Thyroid gland (tissue), 4 donors: ENCODE measurements at regions not wholly inside any gene's neighbourhood (a gene's known extent, or its start where the extent isn't known, plus 50 kb on each side); places are given as distances from the start of the nearest gene placed in this dataset.

Experiments used
- DNase-seq, 2 donors: peaks; one replicate each; pipeline ENCODE4 v3.0.0-alpha.2; 2019
- H3K27ac ChIP-seq, 3 donors: fragments of 200-600 bp; sonication (generic); 1 replicate in 2 of 3; 2 replicates in 1 of 3; pipeline ENCODE4 v1.5.1; 2016 to 2019; ENCODE audit warnings: mild to moderate bottlenecking in 1 of 3, moderate library complexity in 1 of 3
- H3K27me3 ChIP-seq: fragments of 200-600 bp; sonication (generic); one replicate; pipeline ENCODE4 v1.5.1; 2019
- H3K36me3 ChIP-seq, 2 donors: fragments of 200-600 bp; sonication (generic); one replicate each; pipeline ENCODE4 v1.5.1; 2016 to 2019
- H3K4me1 ChIP-seq, 2 donors: fragments of 200-600 bp; sonication (generic); one replicate each; pipeline ENCODE4 v1.5.1; 2017 to 2019
- H3K4me3 ChIP-seq, 3 donors: fragments of 200-600 bp; sonication (generic); replicated peaks in 1 of 3; 1 replicate in 2 of 3; 2 replicates in 1 of 3; pipeline ENCODE4 v1.5.1; 2016; ENCODE audit warnings: mild to moderate bottlenecking in 1 of 3
- H3K9me3 ChIP-seq: fragments of 200-600 bp; sonication (generic); one replicate; pipeline ENCODE4 v1.5.1; 2017
- POLR2A ChIP-seq, 2 donors: fragments of 450-650 bp; IDR thresholded peaks; one replicate each; pipeline ENCODE4 v1.6.1; 2017; ENCODE audit warnings: antibody characterized with exemption in 2 of 2, mild to moderate bottlenecking in 2 of 2, moderate library complexity in 1 of 2
- WGBS, 2 donors: methylation state at CpG; one replicate each; pipeline ENCODE4 v1.1.5; 2017; 5-methylcytosine and 5-hydroxymethylcytosine counted together
- intact Hi-C: fragments of 100-400 bp; cut with DNase I; formaldehyde crosslinking; loops from one replicate; pipeline ENCODE4 v1.15.1; 2023
- TF ChIP-seq, protein P1 (sequence below), 6 experiments: fragments of 200-600 bp in 3 of 6; fragments of 450-650 bp in 3 of 6; sonication (generic) in 3 of 6; IDR thresholded peaks; one replicate each; pipeline ENCODE4 v1.5.1; 2016 to 2019; ENCODE audit warnings: antibody characterized with exemption in 6 of 6, mild to moderate bottlenecking in 2 of 6, inconsistent platforms in 1 of 6, moderate library complexity in 1 of 6

DNA sequence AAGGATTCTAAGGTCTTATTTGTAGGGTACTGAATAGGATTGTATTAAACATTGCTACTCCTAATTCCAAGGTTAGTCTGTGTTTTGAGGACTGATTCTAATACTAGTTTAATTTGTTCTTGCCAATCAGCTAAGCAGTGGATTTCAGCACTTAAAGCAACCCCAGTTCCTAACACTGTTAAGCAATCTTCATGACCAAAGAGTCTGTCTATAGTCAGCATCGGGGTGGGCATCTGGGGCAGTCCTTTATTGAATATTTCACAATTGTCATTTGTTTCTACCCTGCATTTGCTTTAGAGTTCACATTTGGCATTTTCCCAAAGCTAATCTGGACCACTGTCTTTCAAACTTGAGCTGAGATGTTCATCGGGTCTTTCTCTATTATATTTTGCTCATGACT lies 248.0 kb upstream of the TANK start:
- H3K27me3 ChIP-seq, result no peaks in the 10 kb centered on the region
- H3K4me3 ChIP-seq, result no peak overlapping the region
- intact Hi-C loops, result no loop called here
- 84 to 89% methylated on average over 2 of the region's 2 CpGs for WGBS, 2 donors
- no peaks in the 10 kb centered on the region for H3K4me1 ChIP-seq
- H3K9me3 ChIP-seq, result no peaks in the 10 kb centered on the region
- TF ChIP-seq, protein P1, sequence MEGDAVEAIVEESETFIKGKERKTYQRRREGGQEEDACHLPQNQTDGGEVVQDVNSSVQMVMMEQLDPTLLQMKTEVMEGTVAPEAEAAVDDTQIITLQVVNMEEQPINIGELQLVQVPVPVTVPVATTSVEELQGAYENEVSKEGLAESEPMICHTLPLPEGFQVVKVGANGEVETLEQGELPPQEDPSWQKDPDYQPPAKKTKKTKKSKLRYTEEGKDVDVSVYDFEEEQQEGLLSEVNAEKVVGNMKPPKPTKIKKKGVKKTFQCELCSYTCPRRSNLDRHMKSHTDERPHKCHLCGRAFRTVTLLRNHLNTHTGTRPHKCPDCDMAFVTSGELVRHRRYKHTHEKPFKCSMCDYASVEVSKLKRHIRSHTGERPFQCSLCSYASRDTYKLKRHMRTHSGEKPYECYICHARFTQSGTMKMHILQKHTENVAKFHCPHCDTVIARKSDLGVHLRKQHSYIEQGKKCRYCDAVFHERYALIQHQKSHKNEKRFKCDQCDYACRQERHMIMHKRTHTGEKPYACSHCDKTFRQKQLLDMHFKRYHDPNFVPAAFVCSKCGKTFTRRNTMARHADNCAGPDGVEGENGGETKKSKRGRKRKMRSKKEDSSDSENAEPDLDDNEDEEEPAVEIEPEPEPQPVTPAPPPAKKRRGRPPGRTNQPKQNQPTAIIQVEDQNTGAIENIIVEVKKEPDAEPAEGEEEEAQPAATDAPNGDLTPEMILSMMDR (IDR thresholded peaks at IDR 0.05), result no peak
- TF ChIP-seq POLR2A (IDR thresholded peaks at IDR 0.05), result no peak
- DNase-seq, result no peak
- no peaks in the 10 kb centered on the region for H3K36me3 ChIP-seq
- no peak overlapping the region for H3K27ac ChIP-seq

DNA sequence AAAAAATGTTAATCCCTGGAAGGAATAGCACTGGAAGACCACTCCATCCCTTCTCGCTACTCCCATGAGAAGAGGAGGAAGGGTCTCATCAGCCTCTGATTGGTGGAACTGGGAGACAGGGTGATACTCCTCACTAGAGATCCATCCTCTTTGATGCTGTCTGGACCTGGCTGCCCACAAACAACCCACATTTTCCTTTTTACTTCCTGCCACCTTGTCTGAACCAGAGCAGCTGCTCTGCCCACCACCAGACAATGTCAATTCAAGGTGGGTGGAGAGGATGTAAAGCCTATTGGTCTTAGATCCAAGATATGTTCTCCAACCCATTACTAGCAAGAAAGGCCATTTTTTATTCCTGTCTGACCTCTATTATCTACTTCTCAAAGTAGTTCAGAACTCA lies 246.9 kb upstream of the TANK start:
- H3K36me3 ChIP-seq, result no peaks in the 10 kb centered on the region
- no peaks in the 10 kb centered on the region for H3K9me3 ChIP-seq
- intact Hi-C loops, result no loop called here
- H3K27me3 ChIP-seq, result no peaks in the 10 kb centered on the region
- DNase-seq, result no peak
- no peak overlapping the region for H3K4me3 ChIP-seq
- no peak overlapping the region for H3K27ac ChIP-seq
- WGBS, 2 donors, result 94 to 100% methylated on average over 1 of the region's 1 CpG
- no peaks in the 10 kb centered on the region for H3K4me1 ChIP-seq
- TF ChIP-seq POLR2A (IDR thresholded peaks at IDR 0.05), result no peak
- TF ChIP-seq, protein P1 (IDR thresholded peaks at IDR 0.05), result no peak

DNA sequence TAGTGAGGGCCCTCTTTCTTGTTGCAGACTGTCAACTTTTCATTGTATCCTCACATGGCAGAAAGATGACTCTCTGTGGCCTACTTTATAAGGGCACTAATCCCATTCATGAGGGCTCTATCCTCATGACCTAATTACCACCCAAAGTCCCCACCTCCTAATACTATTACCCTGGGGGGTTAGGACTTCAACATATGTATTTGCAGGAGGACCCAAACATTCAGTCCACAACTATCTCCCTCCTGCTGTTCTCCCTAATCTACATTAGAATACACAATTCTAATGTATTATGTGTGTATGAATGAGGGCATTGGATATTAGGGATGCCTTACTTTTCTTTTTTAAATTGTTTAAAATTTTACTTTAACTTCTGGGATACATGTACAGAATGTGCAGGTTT lies 246.0 kb upstream of the TANK start:
- no peaks in the 10 kb centered on the region for H3K36me3 ChIP-seq
- TF ChIP-seq POLR2A (IDR thresholded peaks at IDR 0.05), result no peak
- TF ChIP-seq, protein P1 (IDR thresholded peaks at IDR 0.05), result no peak
- no peak overlapping the region for H3K27ac ChIP-seq
- DNase-seq, result no peak
- intact Hi-C loops, result no loop called here
- H3K4me3 ChIP-seq, result no peak overlapping the region
- H3K4me1 ChIP-seq, result no peaks in the 10 kb centered on the region
- no peaks in the 10 kb centered on the region for H3K9me3 ChIP-seq
- H3K27me3 ChIP-seq, result no peaks in the 10 kb centered on the region

DNA sequence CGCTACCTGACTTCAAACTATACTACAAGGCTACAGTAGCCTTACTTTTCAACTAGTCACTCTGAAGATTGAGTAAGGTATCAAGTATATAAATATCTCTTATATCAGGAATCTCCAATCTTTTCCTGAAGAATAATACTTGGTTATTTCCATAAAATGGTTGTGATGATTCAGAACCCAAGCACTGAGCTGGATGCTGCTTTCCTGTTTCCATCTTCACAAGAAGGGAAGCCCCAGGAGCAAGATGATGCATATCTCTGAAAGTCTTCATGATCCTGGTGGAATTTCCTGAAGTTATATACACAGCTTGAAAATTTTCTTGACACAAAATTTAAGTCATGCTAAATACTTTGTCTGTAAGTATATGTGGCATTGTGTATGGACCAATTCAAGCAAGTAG lies 243.9 kb upstream of the TANK start:
- intact Hi-C loops, result no loop called here
- no peaks in the 10 kb centered on the region for H3K9me3 ChIP-seq
- no peak overlapping the region for H3K27ac ChIP-seq
- H3K36me3 ChIP-seq, result no peaks in the 10 kb centered on the region
- no peak for DNase-seq
- no peak overlapping the region for H3K4me3 ChIP-seq
- peaks cover 0 to 7% of the 10 kb centered on the region in 2 donors for H3K4me1 ChIP-seq
- WGBS, 2 donors, result 98 to 100% methylated on average over 1 of the region's 1 CpG
- TF ChIP-seq POLR2A (IDR thresholded peaks at IDR 0.05), result no peak
- TF ChIP-seq, protein P1 (IDR thresholded peaks at IDR 0.05), result no peak
- H3K27me3 ChIP-seq, result no peaks in the 10 kb centered on the region

DNA sequence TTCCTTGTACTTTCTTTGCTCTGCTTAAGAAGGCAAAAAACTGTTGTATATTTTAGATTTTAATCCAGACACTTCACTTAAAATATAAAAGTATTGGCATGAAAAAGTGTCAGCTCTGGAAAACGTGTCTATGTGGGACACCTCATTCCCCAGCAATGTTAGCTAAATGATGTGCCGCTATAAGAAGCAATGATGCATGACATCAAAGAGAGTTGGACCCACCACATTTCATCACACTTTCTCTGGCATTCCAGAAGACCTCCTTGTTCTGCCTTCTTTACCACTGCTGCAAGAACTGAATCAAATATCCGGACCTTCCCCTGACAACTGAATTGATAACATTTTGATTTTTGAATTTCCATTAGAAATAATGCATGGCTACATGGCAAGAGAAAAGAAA lies 242.4 kb upstream of the TANK start:
- no peak overlapping the region for H3K4me3 ChIP-seq
- intact Hi-C loops, result no loop called here
- H3K9me3 ChIP-seq, result no peaks in the 10 kb centered on the region
- TF ChIP-seq, protein P1 (IDR thresholded peaks at IDR 0.05), result no peak
- TF ChIP-seq POLR2A (IDR thresholded peaks at IDR 0.05), result no peak
- DNase-seq, result no peak
- no peaks in the 10 kb centered on the region for H3K27me3 ChIP-seq
- H3K36me3 ChIP-seq, result no peaks in the 10 kb centered on the region
- WGBS, 2 donors, result 62 to 71% methylated on average over 3 of the region's 3 CpGs
- H3K4me1 ChIP-seq, result peaks cover 0 to 7% of the 10 kb centered on the region in 2 donors
- no peak overlapping the region for H3K27ac ChIP-seq
